OCI-LY7 (cell line): ENCODE measurements at regions not wholly inside any gene's neighbourhood (a gene's known extent, or its start where the extent isn't known, plus 50 kb on each side); places are given as distances from the start of the nearest gene placed in this dataset.

ENCODE experiments used
- BruUV-seq: library from RNA; stranded (reverse); fragments of 400-500 nt; replicated peaks from 2 replicates; lab custom pipeline; 2021; lab: Mats Ljungman, UMichigan
- CTCF ChIA-PET: fragments of 300-600 bp; sonication (Branson Sonifier 250); formaldehyde crosslinking; loops from one replicate; lab custom pipeline; 2022; ENCODE audit warnings: antibody characterized with exemption; ENCODE audit not compliant: unreplicated experiment; lab: Charles Lee
- POLR2A ChIA-PET: fragments of 300-600 bp; sonication (Branson Sonifier 250); formaldehyde crosslinking; loops from one replicate; lab custom pipeline; 2022; ENCODE audit warnings: antibody characterized with exemption; lab: Charles Lee
- DNase-seq: peaks from one replicate; pipeline ENCODE4 v3.0.0-alpha.2; 2015; ENCODE audit warnings: low spot score
- H2AFZ ChIP-seq: fragments of 200-600 bp; sonication (generic), shearing (Covaris generic); 2 replicates; pipeline ENCODE4 v1.6.1; 2014; ENCODE audit warnings: mild to moderate bottlenecking, antibody characterized with exemption, low read length, moderate library complexity
- H3K27ac ChIP-seq: fragments of 200-600 bp; sonication (generic); 2 replicates; pipeline ENCODE4 v1.5.1; 2014; ENCODE audit warnings: mixed run types, low read depth, mild to moderate bottlenecking, moderate library complexity, low read length, inconsistent platforms; ENCODE audit not compliant: poor library complexity, severe bottlenecking
- H3K36me3 ChIP-seq: fragments of 200-600 bp; sonication (generic); 2 replicates; pipeline ENCODE4 v1.6.1; 2014; ENCODE audit warnings: mild to moderate bottlenecking, antibody characterized with exemption, low read length, moderate library complexity, mixed read lengths; ENCODE audit not compliant: insufficient read depth
- H3K4me1 ChIP-seq: fragments of 200-600 bp; sonication (generic); 2 replicates; pipeline ENCODE4 v1.5.1; 2014; ENCODE audit warnings: mild to moderate bottlenecking, low read length; ENCODE audit not compliant: insufficient read depth, poor library complexity, severe bottlenecking
- H3K4me2 ChIP-seq: fragments of 200-600 bp; sonication (generic); 2 replicates; pipeline ENCODE4 v1.6.1; 2014; ENCODE audit warnings: mild to moderate bottlenecking, low read length
- H3K4me3 ChIP-seq: fragments of 200-600 bp; sonication (generic); 2 replicates; pipeline ENCODE4 v1.5.1; 2014; ENCODE audit warnings: mild to moderate bottlenecking, low read depth, low read length; ENCODE audit not compliant: poor library complexity, severe bottlenecking
- H3K79me2 ChIP-seq: fragments of 200-600 bp; sonication (generic); 2 replicates; pipeline ENCODE4 v1.6.1; 2016; ENCODE audit warnings: low read depth, mild to moderate bottlenecking, low read length, moderate library complexity, mixed read lengths; ENCODE audit not compliant: insufficient read depth
- H3K9me2 ChIP-seq: fragments of 200-600 bp; sonication (generic); 2 replicates; pipeline ENCODE4 v1.6.1; 2016; ENCODE audit warnings: mild to moderate bottlenecking, low read length, mixed read lengths; ENCODE audit not compliant: insufficient read depth
- H3K9me3 ChIP-seq: fragments of 200-600 bp; sonication (generic); 2 replicates; pipeline ENCODE4 v1.6.1; 2014; ENCODE audit warnings: mild to moderate bottlenecking, mixed run types, low read length, mixed read lengths
- H4K20me1 ChIP-seq: fragments of 200-600 bp; sonication (generic); 2 replicates; pipeline ENCODE4 v1.6.1; 2014; ENCODE audit warnings: mild to moderate bottlenecking, antibody characterized with exemption, low read length, moderate library complexity, mixed read lengths; ENCODE audit not compliant: insufficient read depth
- CTCF ChIP-seq: fragments of 200-600 bp; sonication (generic); conservative IDR thresholded peaks from 2 replicates; pipeline ENCODE4 v1.5.1; 2014; ENCODE audit warnings: mild to moderate bottlenecking, antibody characterized with exemption, low read length, moderate library complexity, mixed read lengths
- EZH2phosphoT487 ChIP-seq: fragments of 200-600 bp; sonication (generic); IDR thresholded peaks from 2 replicates; pipeline ENCODE4 v1.6.1; 2018; ENCODE audit warnings: low read depth, borderline replicate concordance, mild to moderate bottlenecking, mixed run types, antibody characterized with exemption, low read length, moderate library complexity, mixed read lengths
- intact Hi-C: fragments of 100-400 bp; cut with micrococcal nuclease; formaldehyde crosslinking; loops from one replicate; pipeline ENCODE4 v1.10.0; 2022; ENCODE audit not compliant: unreplicated experiment

- Histone ChIP-seq H3K27ac (no peak overlapping the region), H4K20me1 (no peaks in the 10 kb centered on the region), H2AFZ (no peak overlapping the region), H3K79me2 (no peaks in the 10 kb centered on the region), H3K9me3 (no peaks in the 10 kb centered on the region), H3K4me2 (no peak overlapping the region), H3K4me3 (no peak overlapping the region), H3K9me2 (no peaks in the 10 kb centered on the region), H3K36me3 (no peaks in the 10 kb centered on the region), H3K4me1 (no peaks in the 10 kb centered on the region)
- ChIA-PET CTCF (no interaction called here), POLR2A (interaction anchor here (0.7 to 0.9 kb wide), 3 partner anchors 21 to 335 kb away, joined by 3 read pairs; no protein-coding TSS in a partner anchor)
- TF ChIP-seq EZH2phosphoT487 (no peak), CTCF (no peak)
- intact Hi-C loops, result no loop called here
- no peak for DNase-seq
- no TSS peak for BruUV-seq
Measured at GRCh38 chr3:181616088-181617070, 95.3 kb upstream of the SOX2 start.

GRCh38 chr3:181615666-181616065, 96.1 kb upstream of the SOX2 start:
- Histone ChIP-seq H4K20me1 (no peaks in the 10 kb centered on the region), H3K36me3 (no peaks in the 10 kb centered on the region), H3K79me2 (no peaks in the 10 kb centered on the region), H3K27ac (no peak overlapping the region), H2AFZ (no peak overlapping the region), H3K4me2 (no peak overlapping the region), H3K4me3 (no peak overlapping the region), H3K9me2 (no peaks in the 10 kb centered on the region), H3K4me1 (no peaks in the 10 kb centered on the region), H3K9me3 (no peaks in the 10 kb centered on the region)
- CTCF ChIA-PET, result no interaction called here
- no peak for DNase-seq
- POLR2A ChIA-PET, result interaction anchor here (0.7 kb wide), 2 partner anchors 116 to 334 kb away, joined by 3 read pairs; no protein-coding TSS in a partner anchor
- intact Hi-C loops, result no loop called here
- BruUV-seq, result no TSS peak
- TF ChIP-seq EZH2phosphoT487 (no peak), CTCF (no peak)

GRCh38 chr3:181614878-181615277, 96.8 kb upstream of the SOX2 start:
- H3K9me2 ChIP-seq, result no peaks in the 10 kb centered on the region
- H4K20me1 ChIP-seq, result no peaks in the 10 kb centered on the region
- no peak overlapping the region for H3K4me3 ChIP-seq
- no peak for DNase-seq
- TF ChIP-seq EZH2phosphoT487, result no peak
- H3K4me1 ChIP-seq, result no peaks in the 10 kb centered on the region
- ChIA-PET POLR2A (interaction anchor here (0.6 to 0.9 kb wide), 2 partner anchors 747 to 1347 kb away, joined by 3 read pairs; no protein-coding TSS in a partner anchor), CTCF (no interaction called here)
- H2AFZ ChIP-seq, result no peak overlapping the region
- BruUV-seq, result no TSS peak
- no peaks in the 10 kb centered on the region for H3K79me2 ChIP-seq
- intact Hi-C loops, result no loop called here
- H3K9me3 ChIP-seq, result no peaks in the 10 kb centered on the region
- H3K27ac ChIP-seq, result no peak overlapping the region
- no peaks in the 10 kb centered on the region for H3K36me3 ChIP-seq
- no peak overlapping the region for H3K4me2 ChIP-seq
